Loucy (cell line): ENCODE measurements at regions not wholly inside any gene's neighbourhood (a gene's known extent, or its start where the extent isn't known, plus 50 kb on each side); places are given as distances from the start of the nearest gene placed in this dataset.

Experiments used
- H2AFZ ChIP-seq: fragments of 200-600 bp; sonication (generic); 2 replicates; pipeline ENCODE4 v1.6.0; 2016; ENCODE audit warnings: antibody characterized with exemption, mild to moderate bottlenecking, low read length, moderate library complexity
- H3F3A ChIP-seq: fragments of 200-600 bp; 2 replicates; pipeline ENCODE4 v1.6.0; 2016; ENCODE audit warnings: antibody characterized with exemption, low read depth, mild to moderate bottlenecking
- H3K27me3 ChIP-seq: fragments of 200-600 bp; sonication (generic); 2 replicates; pipeline ENCODE4 v1.6.1; 2014; ENCODE audit warnings: low read length, mild to moderate bottlenecking; ENCODE audit not compliant: insufficient read depth, poor library complexity, severe bottlenecking
- H3K36me3 ChIP-seq: fragments of 200-600 bp; sonication (generic); 2 replicates; pipeline ENCODE4 v1.6.1; 2016; ENCODE audit warnings: low read length; ENCODE audit not compliant: insufficient read depth
- H3K4me1 ChIP-seq: fragments of 200-600 bp; sonication (generic); 2 replicates; pipeline ENCODE4 v1.5.1; 2014; ENCODE audit warnings: low read length, mild to moderate bottlenecking; ENCODE audit not compliant: insufficient read depth, poor library complexity, severe bottlenecking
- H3K4me2 ChIP-seq: fragments of 200-600 bp; sonication (generic); 2 replicates; pipeline ENCODE4 v1.6.0; 2014; ENCODE audit warnings: antibody characterized with exemption, low read length, low read depth, mild to moderate bottlenecking; ENCODE audit not compliant: poor library complexity, severe bottlenecking
- H3K4me3 ChIP-seq: fragments of 200-600 bp; sonication (generic); 2 replicates; pipeline ENCODE4 v1.5.1; 2014; ENCODE audit warnings: low read length, mild to moderate bottlenecking, mixed read lengths; ENCODE audit not compliant: poor library complexity, severe bottlenecking
- H3K79me2 ChIP-seq: fragments of 200-600 bp; sonication (generic); 2 replicates; pipeline ENCODE4 v1.6.1; 2014; ENCODE audit warnings: low read length; ENCODE audit not compliant: insufficient read depth
- H3K9ac ChIP-seq: fragments of 200-600 bp; sonication (generic); 2 replicates; pipeline ENCODE4 v1.6.0; 2014; ENCODE audit warnings: mild to moderate bottlenecking, low read depth, low read length, moderate library complexity; ENCODE audit not compliant: poor library complexity, severe bottlenecking
- H3K9me2 ChIP-seq: fragments of 200-600 bp; sonication (generic); replicated peaks from 2 replicates; pipeline ENCODE4 v1.6.1; 2016; ENCODE audit warnings: low read depth, low read length, mixed read lengths
- H3K9me3 ChIP-seq: fragments of 200-600 bp; sonication (generic); 2 replicates; pipeline ENCODE4 v1.6.1; 2014; ENCODE audit warnings: mild to moderate bottlenecking, antibody characterized with exemption, low read length, low read depth; ENCODE audit not compliant: insufficient read depth
- H4K20me1 ChIP-seq: fragments of 200-600 bp; sonication (generic); 2 replicates; pipeline ENCODE4 v1.6.0; 2014; ENCODE audit warnings: antibody characterized with exemption, low read length, mild to moderate bottlenecking; ENCODE audit not compliant: insufficient read depth, poor library complexity, severe bottlenecking
- EZH2phosphoT487 ChIP-seq: fragments of 200-600 bp; IDR thresholded peaks from 2 replicates; pipeline ENCODE4 v1.6.1; 2018; ENCODE audit warnings: antibody characterized with exemption, mild to moderate bottlenecking, moderate library complexity, borderline replicate concordance
- TF ChIP-seq, protein P1 (sequence below): fragments of 200-600 bp; sonication (generic); conservative IDR thresholded peaks from 2 replicates; pipeline ENCODE4 v1.5.1; 2014; ENCODE audit warnings: mild to moderate bottlenecking, antibody characterized with exemption, low read length

DNA sequence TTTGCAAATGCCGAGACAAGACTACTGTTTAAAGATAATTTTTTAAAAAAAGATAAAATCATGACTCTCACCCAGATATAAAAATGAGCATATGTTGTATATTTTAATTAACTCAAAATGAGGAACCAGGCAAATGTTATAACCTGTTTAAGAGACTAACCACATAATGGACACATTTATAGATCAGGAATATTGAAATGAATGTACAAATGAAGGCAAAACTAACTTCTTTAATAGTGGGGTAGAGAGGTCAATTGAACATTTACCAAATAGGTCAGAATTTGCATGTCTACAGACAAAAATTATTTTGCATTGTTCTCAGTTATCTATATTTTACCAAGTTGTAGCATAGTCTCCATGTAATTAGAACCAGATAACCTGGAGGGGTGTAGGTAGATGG is 134.3 kb upstream of the PFN2 start:
- Histone ChIP-seq H2AFZ (no peak overlapping the region), H4K20me1 (no peaks in the 10 kb centered on the region), H3K4me3 (no peak overlapping the region), H3K9me3 (no peaks in the 10 kb centered on the region), H3K79me2 (no peaks in the 10 kb centered on the region), H3K36me3 (no peaks in the 10 kb centered on the region), H3K4me2 (no peak overlapping the region), H3K27me3 (no peaks in the 10 kb centered on the region), H3K9ac (no peak overlapping the region), H3K4me1 (peaks cover 23% of the 10 kb centered on the region), H3F3A (no peaks in the 10 kb centered on the region), H3K9me2 (no peaks in the 10 kb centered on the region)
- TF ChIP-seq EZH2phosphoT487 = no peak
- TF ChIP-seq, protein P1, sequence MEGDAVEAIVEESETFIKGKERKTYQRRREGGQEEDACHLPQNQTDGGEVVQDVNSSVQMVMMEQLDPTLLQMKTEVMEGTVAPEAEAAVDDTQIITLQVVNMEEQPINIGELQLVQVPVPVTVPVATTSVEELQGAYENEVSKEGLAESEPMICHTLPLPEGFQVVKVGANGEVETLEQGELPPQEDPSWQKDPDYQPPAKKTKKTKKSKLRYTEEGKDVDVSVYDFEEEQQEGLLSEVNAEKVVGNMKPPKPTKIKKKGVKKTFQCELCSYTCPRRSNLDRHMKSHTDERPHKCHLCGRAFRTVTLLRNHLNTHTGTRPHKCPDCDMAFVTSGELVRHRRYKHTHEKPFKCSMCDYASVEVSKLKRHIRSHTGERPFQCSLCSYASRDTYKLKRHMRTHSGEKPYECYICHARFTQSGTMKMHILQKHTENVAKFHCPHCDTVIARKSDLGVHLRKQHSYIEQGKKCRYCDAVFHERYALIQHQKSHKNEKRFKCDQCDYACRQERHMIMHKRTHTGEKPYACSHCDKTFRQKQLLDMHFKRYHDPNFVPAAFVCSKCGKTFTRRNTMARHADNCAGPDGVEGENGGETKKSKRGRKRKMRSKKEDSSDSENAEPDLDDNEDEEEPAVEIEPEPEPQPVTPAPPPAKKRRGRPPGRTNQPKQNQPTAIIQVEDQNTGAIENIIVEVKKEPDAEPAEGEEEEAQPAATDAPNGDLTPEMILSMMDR = no peak

DNA sequence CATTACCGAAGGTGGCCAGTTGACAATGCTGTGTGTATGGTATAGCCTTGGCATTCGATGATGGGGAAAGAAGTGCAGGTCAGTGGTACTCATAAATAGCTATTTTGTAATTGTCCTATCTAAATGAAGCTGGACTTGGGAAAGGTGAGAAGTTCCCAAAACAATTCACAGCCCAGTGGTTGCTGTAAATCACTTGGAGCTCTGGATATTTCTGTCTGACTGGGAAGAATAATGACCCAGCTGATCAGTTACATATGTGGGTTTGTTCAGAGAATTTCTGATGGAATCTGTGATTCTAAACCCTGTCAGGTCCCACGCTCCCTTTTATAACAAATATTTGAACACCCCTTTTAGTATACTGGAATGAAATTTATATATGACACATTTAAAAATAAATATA is 133.9 kb upstream of the PFN2 start:
- Histone ChIP-seq H3F3A (no peaks in the 10 kb centered on the region), H3K36me3 (no peaks in the 10 kb centered on the region), H3K79me2 (no peaks in the 10 kb centered on the region), H2AFZ (no peak overlapping the region), H3K4me3 (no peak overlapping the region), H3K9me3 (no peaks in the 10 kb centered on the region), H3K4me2 (no peak overlapping the region), H3K4me1 (peaks cover 23% of the 10 kb centered on the region), H3K9ac (no peak overlapping the region), H4K20me1 (no peaks in the 10 kb centered on the region), H3K9me2 (no peaks in the 10 kb centered on the region), H3K27me3 (no peaks in the 10 kb centered on the region)
- TF ChIP-seq, protein P1 = no peak
- TF ChIP-seq EZH2phosphoT487 = no peak

- Histone ChIP-seq H3K4me1 (peaks cover 13% of the 10 kb centered on the region), H3K9ac (no peak overlapping the region)
These were observed 130.3 kb upstream of the PFN2 start for GRCh38 chr3:150101016-150101415.

More at GRCh38 chr3:150101016-150101415, 130.3 kb upstream of the PFN2 start:
- Histone ChIP-seq H3K9me3 (no peaks in the 10 kb centered on the region), H3K9me2 (no peaks in the 10 kb centered on the region), H4K20me1 (no peaks in the 10 kb centered on the region), H3K36me3 (no peaks in the 10 kb centered on the region), H2AFZ (no peak overlapping the region), H3K4me3 (no peak overlapping the region), H3K79me2 (no peaks in the 10 kb centered on the region), H3K27me3 (no peaks in the 10 kb centered on the region), H3K4me2 (no peak overlapping the region), H3F3A (no peaks in the 10 kb centered on the region)
- TF ChIP-seq, protein P1 = no peak
- no peak for TF ChIP-seq EZH2phosphoT487
